ENCODE measurements at regions not wholly inside any gene's neighbourhood (a gene's known extent, or its start where the extent isn't known, plus 50 kb on each side); places are given as distances from the start of the nearest gene placed in this dataset.

GRCh38 chr1:215406927-215407326 lies 160.2 kb upstream of the KCTD3 start:
- no peak for TF ChIP-seq CTCF (IDR thresholded peaks at IDR 0.05)
- no peak for TF ChIP-seq POLR2A (IDR thresholded peaks at IDR 0.05)
